HCT116 (cell line): ENCODE measurements at regions not wholly inside any gene's neighbourhood (a gene's known extent, or its start where the extent isn't known, plus 50 kb on each side); places are given as distances from the start of the nearest gene placed in this dataset.

Experiments used
- ATAC-seq: fragments of 200-7000 bp; cut with Tn5 transposase; 2 replicates; pipeline ENCODE4 v1.9.1; 2020; ENCODE audit warnings: mild to moderate bottlenecking, moderate library complexity
- BruUV-seq: library from RNA; stranded (reverse); fragments of 400-500 nt; replicated peaks from 2 replicates; lab custom pipeline; 2021; lab: Mats Ljungman, UMichigan
- CTCF ChIA-PET: fragments of 300-600 bp; sonication (Branson Sonifier 250); formaldehyde crosslinking; loops from one replicate; lab custom pipeline; 2021; ENCODE audit warnings: antibody characterized with exemption; lab: Charles Lee
- POLR2A ChIA-PET: fragments of 300-600, 350-600 bp; sonication (Branson Sonifier 250); formaldehyde crosslinking; loops from one replicate; lab custom pipeline; 2021; ENCODE audit warnings: antibody characterized with exemption; lab: Charles Lee
- RAD21 ChIA-PET, 2 experiments: fragments of 300-600 bp; sonication (Branson Sonifier 250); formaldehyde crosslinking; loops; one replicate each; lab custom pipeline; 2023; ENCODE audit warnings: low total read pairs in 2 of 2; ENCODE audit not compliant: uncharacterized antibody in 2 of 2, unreplicated experiment in 2 of 2, low non-redundant PET in 1 of 2; lab: Charles Lee
- DNase-seq: peaks from one replicate; pipeline ENCODE4 v3.0.0-alpha.2; 2010; ENCODE audit warnings: low read depth, low spot score
- H2AFZ ChIP-seq: fragments of 200-600 bp; shearing (Covaris generic), sonication (generic); 2 replicates; pipeline ENCODE4 v1.6.1; 2017; ENCODE audit warnings: low read depth, mixed run types, mixed read lengths, antibody characterized with exemption, low read length; ENCODE audit not compliant: poor library complexity, severe bottlenecking
- H3K27ac ChIP-seq: 2 replicates; pipeline ENCODE4 v1.5.1; 2012; ENCODE audit warnings: low read depth, low read length
- H3K27me3 ChIP-seq: fragments of 200-600 bp; sonication (generic); 2 replicates; pipeline ENCODE4 v1.6.1; 2016; ENCODE audit warnings: mixed run types, low read length, mixed read lengths; ENCODE audit not compliant: insufficient read depth
- H3K36me3 ChIP-seq, 2 experiments: fragments of 200-500 bp in 1 of 2; fragments of 200-600 bp in 1 of 2; sonication (Bioruptor generic) in 1 of 2; sonication (generic) in 1 of 2; 2 replicates each; pipeline versions ENCODE4 v1.5.1 to v1.6.1; 2014 to 2016; ENCODE audit warnings: low read length in 2 of 2, inconsistent platforms in 1 of 2, mixed read lengths in 1 of 2, mixed run types in 1 of 2; ENCODE audit not compliant: insufficient read depth in 2 of 2, control insufficient read depth in 1 of 2
- H3K4me1 ChIP-seq, 2 experiments: fragments of 200-600 bp in 1 of 2; sonication (generic) in 1 of 2; 2 replicates each; pipeline versions ENCODE4 v1.5.1 to v1.6.1; 2012 to 2017; ENCODE audit warnings: low read length in 2 of 2, inconsistent platforms in 1 of 2, mild to moderate bottlenecking in 1 of 2, mixed read lengths in 1 of 2, mixed run types in 1 of 2, moderate library complexity in 1 of 2; ENCODE audit not compliant: insufficient read depth in 2 of 2, control insufficient read depth in 1 of 2
- H3K4me2 ChIP-seq: fragments of 200-600 bp; sonication (generic); 2 replicates; pipeline ENCODE4 v1.6.1; 2017; ENCODE audit warnings: mixed run types, low read length, mixed read lengths
- H3K4me3 ChIP-seq, 2 experiments: fragments of 200-600 bp in 1 of 2; sonication (generic) in 1 of 2; replicated peaks in 1 of 2; 2 replicates each; pipeline ENCODE4 v1.5.1; 2011 to 2016; ENCODE audit warnings: low read length in 2 of 2, control low read depth in 1 of 2, low read depth in 1 of 2, mild to moderate bottlenecking in 1 of 2, mixed read lengths in 1 of 2, mixed run types in 1 of 2
- H3K79me2 ChIP-seq: fragments of 200-600 bp; sonication (generic); 2 replicates; pipeline ENCODE4 v1.6.1; 2017; ENCODE audit warnings: mild to moderate bottlenecking, mixed run types, low read length, moderate library complexity, mixed read lengths; ENCODE audit not compliant: insufficient read depth
- H3K9ac ChIP-seq: fragments of 200-600 bp; sonication (generic); 2 replicates; pipeline ENCODE4 v1.6.1; 2016; ENCODE audit warnings: low read length, mixed read lengths
- H3K9me2 ChIP-seq: fragments of 200-600 bp; sonication (generic), shearing (Covaris generic); 2 replicates; pipeline ENCODE4 v1.6.1; 2017; ENCODE audit warnings: mixed run types, mild to moderate bottlenecking, moderate library complexity; ENCODE audit not compliant: insufficient read depth
- H3K9me3 ChIP-seq, 2 experiments: fragments of 200-500 bp in 1 of 2; fragments of 200-600 bp in 1 of 2; sonication (Bioruptor generic) in 1 of 2; sonication (generic) in 1 of 2; 2 replicates each; pipeline ENCODE4 v1.6.1; 2014 to 2017; ENCODE audit warnings: low read length in 2 of 2, mixed read lengths in 2 of 2, inconsistent platforms in 1 of 2, low read depth in 1 of 2, mild to moderate bottlenecking in 1 of 2, mixed run types in 1 of 2, moderate library complexity in 1 of 2; ENCODE audit not compliant: control insufficient read depth in 1 of 2, insufficient read depth in 1 of 2
- H4K20me1 ChIP-seq: fragments of 200-600 bp; sonication (generic), shearing (Covaris generic); 2 replicates; pipeline ENCODE4 v1.6.1; 2017; ENCODE audit warnings: mixed run types, mild to moderate bottlenecking, moderate library complexity; ENCODE audit not compliant: insufficient read depth
- ATF3 ChIP-seq: IDR thresholded peaks from 2 replicates; pipeline ENCODE4 v1.6.1; 2012
- CEBPB ChIP-seq: IDR thresholded peaks from 2 replicates; pipeline ENCODE4 v1.6.1; 2012; ENCODE audit warnings: low read depth
- CTCF ChIP-seq, 3 experiments: fragments of 200-600 bp in 1 of 3; sonication (generic) in 1 of 3; IDR thresholded peaks in 2 of 3; conservative IDR thresholded peaks in 1 of 3; 2 replicates each; pipeline ENCODE4 v1.5.1; 2012 to 2017; ENCODE audit warnings: low read depth in 2 of 3, low read length in 2 of 3, antibody characterized with exemption in 1 of 3, borderline replicate concordance in 1 of 3, control low read depth in 1 of 3, mild to moderate bottlenecking in 1 of 3, mixed read lengths in 1 of 3, mixed run types in 1 of 3, moderate library complexity in 1 of 3; ENCODE audit not compliant: insufficient read depth in 1 of 3
- EGR1 ChIP-seq: IDR thresholded peaks from 2 replicates; pipeline ENCODE4 v1.6.1; 2012; ENCODE audit warnings: low read depth
- EZH2phosphoT487 ChIP-seq: fragments of 200-600 bp; IDR thresholded peaks from 2 replicates; pipeline ENCODE4 v1.6.1; 2018; ENCODE audit warnings: antibody characterized with exemption, borderline replicate concordance
- RAD21 ChIP-seq: IDR thresholded peaks from 2 replicates; pipeline ENCODE4 v1.6.1; 2012; ENCODE audit warnings: low read depth, mild to moderate bottlenecking
- SRF ChIP-seq: IDR thresholded peaks from 2 replicates; pipeline ENCODE4 v1.6.1; 2012; ENCODE audit warnings: low read depth
- TCF7L2 ChIP-seq: IDR thresholded peaks from 2 replicates; pipeline ENCODE4 v1.7.0; 2011; ENCODE audit warnings: borderline replicate concordance, inconsistent platforms; ENCODE audit not compliant: insufficient read depth, insufficient read length; ENCODE audit errors: extremely low read depth
- YY1 ChIP-seq: IDR thresholded peaks from 2 replicates; pipeline ENCODE4 v1.6.1; 2011; ENCODE audit warnings: low read length, low read depth, moderate library complexity, mild to moderate bottlenecking; ENCODE audit not compliant: insufficient replicate concordance; ENCODE audit errors: extremely low read depth
- ZFX ChIP-seq: fragments of 450-650 bp; IDR thresholded peaks from 2 replicates; pipeline ENCODE4 v1.6.1; 2017
- intact Hi-C: fragments of 100-400 bp; cut with micrococcal nuclease; formaldehyde crosslinking; loops from 2 replicates; pipeline ENCODE4 v1.10.0; 2022

GRCh38 chr7:108973075-108973474 is 403.4 kb downstream of the DNAJB9 start:
- Histone ChIP-seq H3K9me3 (no peaks in the 10 kb centered on the region), H2AFZ (no peak overlapping the region), H3K4me3 (no peak overlapping the region), H3K36me3 (no peaks in the 10 kb centered on the region), H3K4me2 (no peak overlapping the region), H3K4me1 (no peaks in the 10 kb centered on the region), H3K79me2 (no peaks in the 10 kb centered on the region), H3K27me3 (no peaks in the 10 kb centered on the region), H3K27ac (no peak overlapping the region), H4K20me1 (no peaks in the 10 kb centered on the region), H3K9me2 (no peaks in the 10 kb centered on the region), H3K9ac (no peak overlapping the region)
- DNase-seq (peak; percentile 28), ATAC-seq (peak; percentile 71)
- intact Hi-C loops = loop anchor here (5.0 kb wide), 1 partner anchor 869 kb away; no protein-coding TSS in a partner anchor
- ChIA-PET POLR2A (no interaction called here), CTCF (interaction anchor here (1.0 to 1.5 kb wide), 5 partner anchors 10 to 652 kb away, joined by 3 to 5 read pairs (median 3); no protein-coding TSS in a partner anchor), RAD21 (no interaction called here)
- no peak for TF ChIP-seq EZH2phosphoT487
- no peak for TF ChIP-seq CEBPB
- no peak for TF ChIP-seq SRF
- TF ChIP-seq CTCF (IDR thresholded peaks at IDR 0.05 in 2 of 3, conservative IDR thresholded peaks at IDR 0.05 in 1 of 3; ENCODE audit: borderline replicate concordance in 1 of 3, insufficient read depth in 1 of 3, low read depth in 2 of 3, low read length in 2 of 3) = peak; percentile 30 to 38 (median 33); a peak in 5 of 6 replicates
- TF ChIP-seq RAD21 = peak; percentile 73
- no peak for TF ChIP-seq ZFX
- peak; percentile 64; the same call in 1 of the 2 replicates for TF ChIP-seq EGR1
- TF ChIP-seq ATF3 = no peak
- peak; percentile 32 for TF ChIP-seq TCF7L2
- TF ChIP-seq YY1 = no peak
- BruUV-seq = no TSS peak
